HG03521 (cell line): ENCODE measurements at regions not wholly inside any gene's neighbourhood (a gene's known extent, or its start where the extent isn't known, plus 50 kb on each side); places are given as distances from the start of the nearest gene placed in this dataset.
"Not testable (repeated sequence)": the region's sequence is repeated elsewhere in the genome, so short reads cannot be mapped to it uniquely, and the experiment has no call there.

Source experiments
- ATAC-seq: cut with Tn5 transposase; IDR thresholded peaks from one replicate; pipeline ENCODE4 v1.9.1; 2021; ENCODE audit warnings: mild to moderate bottlenecking, moderate library complexity; ENCODE audit not compliant: unreplicated experiment

DNA sequence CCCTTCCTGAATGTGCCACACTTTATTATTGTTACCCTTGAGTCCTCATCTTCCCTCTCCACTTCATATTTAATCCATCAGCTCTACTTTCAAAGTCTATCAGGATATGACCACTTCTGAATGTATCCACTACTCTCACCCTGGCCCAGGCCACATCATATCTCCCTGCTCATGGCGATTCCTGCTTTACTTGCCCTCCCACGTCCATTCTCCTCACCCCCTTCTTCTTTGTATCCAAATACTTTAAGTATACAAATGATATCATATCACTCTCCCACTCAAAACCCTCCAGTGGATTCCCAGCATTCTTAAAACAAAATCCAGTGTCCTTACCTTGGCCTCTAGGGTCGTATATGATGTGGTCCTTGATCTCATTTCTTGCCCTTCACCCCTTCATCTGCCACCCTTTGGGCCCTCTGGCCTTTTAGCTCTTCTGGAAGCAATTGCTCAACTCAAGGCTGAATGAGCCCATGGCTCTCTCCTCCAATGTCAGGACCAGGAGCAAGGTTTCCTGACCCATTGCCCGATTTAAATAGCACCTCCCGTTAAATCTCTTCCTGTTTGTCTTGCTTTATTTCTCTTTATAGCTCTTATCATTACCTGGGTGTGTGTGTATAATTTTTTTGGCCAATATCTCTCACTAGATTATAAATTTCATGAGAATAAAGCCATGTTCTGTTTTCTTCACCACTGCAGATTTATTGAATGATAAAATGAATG is 205.9 kb upstream of the ECI2 start:
- no peak for ATAC-seq

DNA sequence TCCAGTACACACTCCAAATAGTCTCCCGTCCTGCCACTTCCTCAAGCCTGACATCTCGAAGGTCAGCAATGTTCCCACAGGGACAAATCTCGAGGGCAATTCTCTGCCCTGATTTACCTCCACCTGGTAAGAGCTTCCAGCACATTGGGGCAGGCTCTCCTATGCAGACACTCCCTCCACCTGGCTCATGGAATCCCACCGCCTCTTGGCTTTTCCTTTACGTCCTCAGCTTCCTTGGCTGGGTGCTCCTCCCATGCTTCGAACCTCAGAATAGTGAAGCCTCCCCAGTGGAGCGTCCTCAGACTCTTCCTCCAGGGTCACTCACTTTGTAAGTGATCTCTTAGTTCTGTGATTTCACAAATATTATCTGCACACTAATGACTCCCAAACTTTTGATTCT is 205.2 kb upstream of the ECI2 start:
- no peak for ATAC-seq

DNA sequence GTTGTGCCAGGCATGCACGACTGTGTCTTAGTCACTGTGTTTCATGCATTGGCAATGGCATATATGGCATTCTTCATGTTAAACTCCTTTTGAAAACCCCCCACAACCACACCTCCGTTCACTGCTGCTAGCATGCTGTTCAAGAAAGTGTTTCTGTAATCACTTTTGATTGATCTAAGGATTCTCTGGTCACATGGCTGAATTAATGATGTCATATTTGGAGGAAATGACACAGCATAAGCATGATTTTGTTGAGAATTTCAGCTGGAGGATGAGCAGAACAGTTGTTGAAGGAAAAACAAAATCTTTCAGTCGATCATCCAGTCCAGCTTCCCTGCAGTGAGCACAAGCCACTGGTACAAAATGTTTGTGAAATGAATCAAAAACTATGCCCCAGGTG is 203.5 kb upstream of the ECI2 start:
- ATAC-seq, result no peak

DNA sequence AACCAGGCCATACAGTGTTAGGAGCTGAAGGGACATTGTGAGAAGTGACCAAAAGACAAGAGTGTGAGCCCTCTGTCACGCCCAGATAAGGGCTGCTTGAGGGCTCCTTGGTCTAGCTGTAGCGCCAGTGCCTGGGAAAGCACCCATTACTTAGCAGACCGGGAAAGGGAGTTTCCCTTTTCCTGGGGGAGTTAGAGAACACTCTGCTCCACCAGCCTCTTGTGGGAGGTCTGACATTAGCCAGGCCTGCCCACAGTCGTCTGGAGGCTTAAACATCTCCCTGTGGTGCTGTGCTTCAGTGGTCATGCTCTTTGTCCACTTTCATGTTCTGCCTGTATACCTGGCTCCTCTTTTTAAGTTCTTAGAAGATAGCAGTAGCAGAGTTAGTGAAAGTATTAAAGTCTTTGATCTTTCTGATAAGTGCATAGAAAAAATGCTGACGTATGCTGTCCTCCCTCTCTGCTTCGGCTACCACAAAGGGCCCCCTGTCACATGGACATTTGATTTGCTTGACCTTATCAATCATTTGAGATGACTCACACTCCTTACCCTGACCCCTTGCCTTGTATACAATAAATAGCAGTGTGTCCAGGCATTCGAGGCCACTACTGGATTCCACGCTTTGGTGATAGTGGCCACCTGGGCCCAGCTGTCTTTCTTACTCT is 201.5 kb upstream of the ECI2 start:
- ATAC-seq, result no peak

DNA sequence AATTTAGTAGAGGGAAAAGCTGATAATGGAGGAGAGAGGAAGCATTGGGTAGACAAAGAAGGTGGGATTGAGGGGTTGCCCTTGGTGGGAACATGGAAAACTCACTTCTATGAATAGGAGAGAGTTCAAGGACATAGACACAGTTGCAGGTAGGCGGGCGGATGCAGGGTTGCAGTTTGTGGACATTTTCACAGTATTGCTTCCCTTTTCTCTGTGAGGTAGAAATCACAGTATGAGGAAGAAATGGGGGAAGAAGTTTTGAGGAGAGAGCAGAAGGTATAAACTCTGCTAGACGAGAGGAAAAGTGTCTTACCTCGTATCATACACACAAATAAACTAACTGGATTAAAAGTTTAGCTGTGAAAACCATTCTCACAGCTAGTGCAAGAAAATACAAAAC is 200.7 kb upstream of the ECI2 start:
- no peak for ATAC-seq

DNA sequence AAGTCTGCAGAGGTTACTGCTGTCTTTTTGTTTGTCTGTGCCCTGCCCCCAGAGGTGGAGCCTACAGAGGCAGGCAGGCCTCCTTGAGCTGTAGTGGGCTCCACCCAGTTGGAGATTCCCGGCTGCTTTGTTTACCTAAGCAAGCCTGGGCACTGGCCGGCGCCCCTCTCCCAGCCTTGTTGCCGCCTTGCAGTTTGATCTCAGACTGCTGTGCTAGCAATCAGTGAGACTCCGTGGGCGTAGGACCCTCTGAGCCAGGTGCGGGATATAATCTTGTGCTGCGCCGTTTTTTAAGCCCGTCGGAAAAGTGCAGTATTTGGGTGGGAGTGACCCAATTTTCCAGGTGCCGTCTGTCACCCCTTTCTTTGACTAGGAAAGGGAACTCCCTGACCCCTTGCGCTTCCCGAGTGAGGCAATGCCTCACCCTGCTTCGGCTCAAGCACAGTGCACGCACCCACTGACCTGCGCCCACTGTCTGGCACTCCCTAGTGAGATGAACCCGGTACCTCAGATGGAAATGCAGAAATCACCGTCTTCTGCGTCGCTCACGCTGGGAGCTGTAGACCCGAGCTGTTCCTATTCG is 198.9 kb upstream of the ECI2 start:
- not testable (repeated sequence) for ATAC-seq

DNA sequence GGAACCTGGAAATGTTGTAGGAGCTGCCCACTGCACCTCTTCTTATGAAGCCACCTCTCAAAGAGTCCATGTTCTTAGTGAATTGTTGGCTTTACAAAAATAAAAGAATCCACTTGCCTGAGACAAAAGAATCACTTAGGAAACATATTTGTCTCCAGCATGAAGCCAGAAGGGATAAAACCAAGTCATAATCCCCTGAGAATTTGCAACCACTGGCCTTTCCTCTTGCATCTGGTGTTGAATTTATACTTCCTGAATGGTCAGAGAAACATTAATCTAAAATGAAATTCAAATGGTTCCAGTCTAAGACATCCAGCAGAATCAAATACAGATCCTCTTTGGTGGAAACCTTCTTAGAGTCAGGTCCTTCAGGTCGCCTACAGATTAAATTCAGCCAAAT is 192.5 kb upstream of the ECI2 start:
- ATAC-seq, result no peak

DNA sequence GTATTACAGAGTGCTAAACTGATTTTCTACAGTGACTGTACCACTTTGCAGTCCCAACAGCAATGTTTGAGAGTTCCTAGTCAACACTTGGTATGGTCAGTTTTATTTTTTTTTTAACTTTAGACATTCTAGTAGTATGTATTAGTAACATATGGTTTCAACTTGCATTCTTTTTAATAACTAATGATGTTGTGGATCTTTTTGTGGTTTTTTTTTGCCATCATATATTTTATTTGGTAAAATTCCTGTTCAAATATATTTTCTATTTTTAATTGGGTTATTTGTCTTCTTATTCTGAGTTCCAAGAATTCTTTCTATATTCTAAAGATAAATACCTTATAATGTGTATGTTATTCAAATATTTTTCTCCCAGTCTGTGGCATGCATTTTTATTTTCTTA is 189.4 kb upstream of the ECI2 start:
- ATAC-seq, result no peak

DNA sequence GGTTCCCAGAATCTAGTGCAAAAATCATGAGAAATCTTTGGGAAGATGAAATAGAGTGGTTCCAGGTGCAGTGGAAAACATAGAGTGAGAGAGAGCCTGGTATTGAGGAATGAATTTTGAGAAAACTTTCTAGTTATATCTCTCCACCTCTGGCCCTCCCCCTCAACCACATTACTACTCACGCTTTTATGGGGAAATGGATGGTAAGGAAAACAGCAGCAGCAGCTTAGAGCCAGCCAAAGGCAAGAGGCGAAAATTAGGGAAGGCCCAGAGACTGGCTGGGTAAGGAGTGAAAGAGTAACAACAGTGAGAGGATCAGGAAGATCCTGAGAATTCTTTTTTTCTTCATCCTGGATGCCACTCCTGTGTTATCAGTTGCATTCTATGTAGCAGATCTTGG is 187.9 kb upstream of the ECI2 start:
- ATAC-seq, result no peak

DNA sequence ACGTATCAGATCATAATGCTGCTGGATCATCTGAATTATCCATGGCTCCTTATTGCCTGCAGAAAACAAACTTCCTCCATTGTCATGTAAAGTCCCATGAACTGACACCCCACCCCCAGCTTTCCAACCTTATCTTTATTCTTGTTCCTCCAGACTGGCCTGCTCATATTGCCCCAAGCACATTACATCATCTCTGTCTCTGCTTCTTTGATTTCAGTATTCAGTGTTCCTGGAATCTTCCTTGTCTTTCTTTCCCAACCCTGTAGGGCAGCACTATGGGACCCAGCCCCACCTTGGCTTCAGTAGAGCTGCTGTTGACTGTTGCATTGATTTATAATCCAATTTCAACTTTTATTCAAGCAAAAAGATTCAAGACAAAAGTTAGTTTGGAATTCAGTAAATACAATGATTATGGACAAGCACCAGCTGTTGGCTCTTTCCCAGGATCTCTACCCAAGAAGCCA is 187.5 kb upstream of the ECI2 start:
- ATAC-seq, result no peak

DNA sequence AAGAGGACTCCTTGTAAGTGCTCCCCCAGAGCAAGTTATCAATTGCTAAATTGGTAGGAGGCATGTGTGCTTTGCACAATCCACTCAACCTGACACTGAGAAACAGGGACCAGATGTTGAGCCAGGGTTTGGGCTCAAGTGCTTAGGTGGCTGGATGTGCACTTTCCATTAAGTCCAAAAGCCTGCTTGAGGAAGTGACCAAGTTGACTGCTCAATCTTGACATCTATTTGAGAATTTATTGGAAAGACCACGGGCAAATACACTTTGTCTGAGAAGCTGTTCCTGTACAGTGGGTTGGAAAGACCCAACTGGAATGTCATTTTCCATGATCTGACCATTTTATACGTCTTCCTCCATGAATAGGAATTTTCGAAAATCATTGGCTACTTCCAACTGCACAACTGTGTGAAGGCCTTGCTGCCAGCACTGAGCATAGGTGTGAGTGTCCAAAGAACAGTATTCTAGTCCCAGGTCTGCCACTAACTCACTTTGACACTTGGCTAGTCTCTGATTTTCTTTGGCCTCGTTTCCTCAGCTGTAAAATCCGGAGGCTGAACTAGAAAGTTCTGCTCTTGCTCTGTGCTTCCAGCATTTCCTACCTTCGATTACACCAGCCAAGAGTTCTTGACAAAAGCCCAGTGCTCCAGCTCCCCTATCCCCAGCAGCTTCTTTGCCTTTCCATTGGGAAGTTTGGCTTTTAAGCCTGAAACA is 186.9 kb upstream of the ECI2 start:
- ATAC-seq, result no peak

DNA sequence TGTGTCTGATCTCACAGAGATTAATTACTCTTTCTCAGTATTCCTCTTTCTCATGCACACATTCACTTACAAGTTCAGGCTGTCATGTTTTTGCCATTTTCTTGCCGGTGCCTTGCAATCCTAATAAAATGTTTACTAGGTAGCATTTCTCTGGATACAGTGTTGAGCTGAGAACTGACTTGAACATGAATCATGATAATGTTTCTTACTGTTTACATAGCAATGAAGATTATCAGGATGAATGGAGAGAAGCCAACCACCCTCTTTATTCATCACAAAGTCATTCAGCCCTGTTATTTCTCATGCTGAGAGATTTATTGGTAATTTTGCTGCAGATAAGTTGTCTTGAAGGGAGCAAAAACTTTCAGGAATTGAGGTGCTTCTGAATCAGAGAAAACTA is 185.5 kb upstream of the ECI2 start:
- ATAC-seq, result no peak

DNA sequence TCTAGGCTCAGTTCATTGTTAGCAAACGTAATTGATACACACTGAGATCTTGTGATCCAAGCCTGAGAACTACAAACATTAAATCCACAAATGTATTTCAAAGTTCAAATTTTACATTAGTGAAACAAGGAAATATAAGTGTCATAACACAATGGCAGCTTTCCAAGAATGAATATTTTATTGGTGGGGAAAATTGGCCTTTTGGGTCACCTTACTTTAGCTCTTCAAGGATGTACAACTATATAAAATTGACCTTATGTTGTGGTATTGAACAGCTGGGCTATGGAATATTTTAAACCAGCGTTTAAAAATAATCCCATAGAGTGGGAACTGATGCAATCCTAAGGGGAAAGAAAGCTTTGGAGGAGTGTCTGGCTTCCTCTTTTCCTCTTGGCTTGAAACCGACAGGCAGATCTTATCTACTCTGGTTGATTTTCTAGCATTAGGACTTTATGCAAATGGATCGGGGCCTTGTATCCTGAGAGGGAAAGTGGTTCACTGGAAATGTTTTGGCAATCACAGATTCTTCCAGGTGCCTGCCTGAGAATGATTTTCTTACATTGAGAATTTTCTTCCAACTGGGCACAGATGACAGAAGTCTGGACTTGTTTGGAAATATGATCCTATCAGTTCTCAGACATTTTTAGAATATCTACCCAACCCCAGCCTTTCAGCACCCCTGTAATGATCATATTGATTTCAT is 184.8 kb upstream of the ECI2 start:
- no peak for ATAC-seq

DNA sequence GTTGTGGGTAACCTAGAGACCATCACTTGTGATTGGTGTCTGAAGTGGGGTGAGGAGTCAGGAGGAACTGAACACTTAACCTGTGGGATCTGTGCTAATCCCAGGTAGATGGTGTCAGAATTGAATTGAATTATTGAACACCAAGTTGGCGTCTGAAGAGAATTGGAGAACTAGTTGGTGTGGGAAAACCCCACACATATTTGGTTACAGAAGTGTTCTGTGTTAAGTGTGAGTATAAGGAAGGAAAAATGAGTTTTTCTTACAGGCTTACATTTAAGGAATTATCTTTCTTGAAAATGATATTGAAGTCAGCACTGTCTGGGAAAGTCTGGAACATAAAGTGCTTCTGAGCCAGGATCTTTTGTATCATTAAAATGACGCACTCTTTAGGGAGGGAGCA is 182.9 kb upstream of the ECI2 start:
- ATAC-seq, result no peak

DNA sequence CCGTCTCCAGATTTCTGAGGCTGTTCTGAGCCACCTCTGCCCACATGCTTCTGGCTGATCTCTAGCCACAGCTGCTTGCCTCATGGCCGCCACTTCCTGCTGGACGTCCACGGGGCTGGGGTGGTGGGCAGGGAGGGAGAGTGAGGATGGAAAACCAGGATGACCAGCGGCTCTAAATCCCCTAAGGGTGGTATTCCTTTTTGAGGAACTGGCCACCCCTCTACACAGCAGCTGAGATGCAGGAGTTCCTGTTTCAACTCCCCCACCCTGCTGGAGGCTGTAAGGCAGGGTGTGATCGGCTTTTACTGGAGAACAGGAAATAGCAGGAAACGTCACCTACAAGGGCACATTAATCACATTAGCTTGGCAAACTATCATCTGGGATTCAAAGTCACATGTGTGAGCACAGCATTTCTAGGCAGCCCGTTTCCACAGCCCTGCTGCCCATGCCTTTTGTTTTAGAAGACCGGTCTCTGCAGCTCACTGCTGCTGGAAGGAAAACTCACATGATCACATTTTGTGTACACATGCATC is 181.6 kb upstream of the ECI2 start:
- ATAC-seq, result no peak

DNA sequence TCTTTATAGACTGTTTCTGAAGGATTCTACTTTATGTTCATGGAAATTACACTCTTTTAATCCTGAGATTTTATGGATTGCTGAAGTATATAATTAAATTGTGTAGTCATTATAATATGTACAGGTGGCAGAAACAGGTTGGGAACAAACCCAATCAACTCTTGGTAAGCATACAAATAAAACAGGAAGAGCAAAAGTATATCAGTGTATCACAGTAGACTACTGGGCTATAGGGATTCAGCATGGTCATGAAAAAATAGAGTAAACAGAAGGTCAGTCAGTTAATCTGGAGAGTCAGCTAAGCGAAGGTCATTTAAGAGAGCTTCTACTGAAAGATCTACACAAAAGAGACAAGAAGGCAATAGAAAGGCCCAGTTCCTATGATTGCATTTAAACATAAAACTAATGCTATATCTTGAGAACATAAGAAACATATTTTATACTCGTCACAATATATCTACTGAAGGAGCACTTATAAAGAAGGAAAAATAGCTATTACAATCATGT is 178.9 kb upstream of the ECI2 start:
- no peak for ATAC-seq

DNA sequence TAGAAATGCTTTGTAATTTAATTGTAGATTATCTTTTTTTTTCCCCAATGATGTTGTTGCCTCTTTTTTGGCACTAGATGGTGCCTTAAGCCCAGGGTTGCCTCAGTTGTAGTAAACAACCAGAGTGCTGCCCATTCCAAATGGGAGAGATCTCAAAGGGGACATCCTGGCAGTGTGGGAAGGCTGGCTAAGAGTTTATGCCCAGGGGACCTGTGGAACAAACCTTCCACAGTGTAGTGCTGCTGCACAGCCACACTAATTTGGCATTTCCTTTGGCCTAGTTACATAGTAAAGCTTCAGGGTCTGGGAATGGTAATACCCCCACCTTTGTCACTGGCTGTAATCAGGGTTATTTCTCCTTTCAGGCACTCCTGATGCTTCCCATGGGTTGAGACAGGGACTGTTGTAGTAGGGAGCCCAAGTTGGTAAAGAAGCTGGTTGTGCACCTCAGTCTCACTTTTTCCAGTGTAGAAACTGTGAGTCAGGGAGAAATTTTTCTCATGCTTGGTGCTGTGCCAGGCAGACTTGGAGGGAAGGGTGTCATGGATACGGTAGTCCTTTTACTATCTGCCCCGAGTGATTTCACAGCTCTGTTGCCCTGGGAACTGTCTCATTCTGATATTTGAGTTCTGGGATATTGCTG is 177.8 kb upstream of the ECI2 start:
- ATAC-seq, result no peak

DNA sequence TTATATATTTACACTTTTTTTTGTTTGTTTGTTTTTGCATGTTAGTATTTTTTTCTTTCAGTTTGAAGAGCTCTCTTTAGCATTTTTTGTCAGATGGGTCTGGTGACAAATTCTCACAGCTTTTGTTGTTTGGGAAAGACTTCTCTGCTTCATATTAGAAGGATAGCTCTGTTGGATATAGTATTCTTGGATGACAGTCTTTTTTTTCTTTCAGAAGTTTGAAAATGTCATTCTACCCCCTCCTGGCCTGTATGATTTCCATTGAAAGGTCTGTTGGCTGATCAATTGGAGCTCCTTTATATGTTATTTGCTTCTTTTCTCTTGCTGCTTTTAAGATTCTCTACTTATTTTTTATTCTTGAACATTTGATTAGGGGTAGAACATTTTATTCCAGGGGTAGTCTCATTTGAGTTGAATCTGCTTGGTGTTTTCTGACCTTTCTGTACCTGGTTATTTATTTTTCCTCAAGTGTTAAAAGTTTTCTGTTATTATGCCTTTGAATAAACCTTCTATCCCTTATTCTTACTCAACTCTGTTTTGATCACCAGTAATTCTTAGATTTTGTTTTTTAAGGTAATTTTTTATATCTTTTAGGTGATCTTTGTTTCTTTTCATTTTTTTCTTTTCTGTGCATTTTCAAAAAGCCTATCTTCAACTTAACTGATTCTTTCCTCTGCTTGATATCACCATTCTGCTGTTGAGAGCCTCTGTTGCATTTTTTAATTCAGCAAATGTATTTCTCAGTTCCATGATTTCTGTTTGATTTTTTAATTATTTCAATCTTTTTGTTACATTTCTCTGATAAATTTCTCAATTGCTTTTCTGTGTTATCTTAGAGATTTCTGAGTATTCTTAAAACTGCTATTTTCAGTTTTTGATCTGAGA is 176.8 kb upstream of the ECI2 start:
- ATAC-seq, result no peak

DNA sequence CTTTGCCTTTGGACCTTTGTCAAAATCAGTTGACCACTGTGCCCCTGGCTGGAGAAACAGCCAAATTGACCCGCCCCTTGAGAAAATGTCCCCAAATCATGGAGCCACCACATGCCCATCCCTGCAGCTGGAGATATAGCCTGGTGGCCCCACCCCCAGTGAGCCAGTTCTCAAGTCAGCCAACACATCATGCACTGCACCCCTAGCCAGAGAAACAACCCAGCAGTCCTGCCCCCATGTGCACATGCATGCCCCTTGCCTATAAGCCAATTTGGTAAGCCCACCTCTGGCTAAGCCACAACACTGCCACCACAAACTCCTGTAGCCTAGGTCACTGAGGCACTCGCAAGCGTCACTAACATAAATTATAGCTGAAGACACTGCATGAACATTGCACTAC is 174.2 kb upstream of the ECI2 start:
- ATAC-seq, result no peak
